H1 (cell line): ENCODE measurements at regions not wholly inside any gene's neighbourhood (a gene's known extent, or its start where the extent isn't known, plus 50 kb on each side); places are given as distances from the start of the nearest gene placed in this dataset.

Experiments used
- CTCF ChIA-PET: fragments of 300-600 bp; sonication (Branson Sonifier 250); formaldehyde crosslinking; loops from one replicate; lab custom pipeline; 2021; ENCODE audit not compliant: partially characterized antibody; lab: Charles Lee
- POLR2A ChIA-PET: fragments of 300-600 bp; sonication (Branson Sonifier 250); formaldehyde crosslinking; loops from one replicate; lab custom pipeline; 2021; ENCODE audit warnings: inconsistent platforms; ENCODE audit not compliant: partially characterized antibody; lab: Charles Lee
- DNase-seq, 2 experiments: peaks; one replicate each; pipeline versions ENCODE4 v3.0.0 to v3.0.0-alpha.2; 2010 to 2022; ENCODE audit warnings: low spot score in 2 of 2, low read depth in 1 of 2, mixed read lengths in 1 of 2
- FAIRE-seq: peaks from 2 replicates; lab custom pipeline; 2011; peaks lifted over from hg19 to GRCh38; lab: Jason Lieb, UNC
- H2AFZ ChIP-seq: 2 replicates; pipeline ENCODE4 v1.8.1; 2012; ENCODE audit warnings: low read length, inconsistent platforms
- H2AK5ac ChIP-seq: 2 replicates; pipeline ENCODE4 v1.6.1; 2013; ENCODE audit warnings: low read depth, low read length
- H2BK120ac ChIP-seq: replicated peaks from 2 replicates; pipeline ENCODE3; 2013; ENCODE audit warnings: low read depth, low read length, inconsistent platforms
- H2BK12ac ChIP-seq: 2 replicates; pipeline ENCODE4 v1.6.1; 2013; ENCODE audit warnings: low read depth, low read length
- H2BK15ac ChIP-seq: 2 replicates; pipeline ENCODE4 v1.6.1; 2013; ENCODE audit warnings: low read length
- H2BK20ac ChIP-seq: 2 replicates; pipeline ENCODE4 v1.6.1; 2013; ENCODE audit warnings: low read length
- H2BK5ac ChIP-seq: 2 replicates; pipeline ENCODE4 v1.6.1; 2013; ENCODE audit warnings: low read depth, low read length
- H3K14ac ChIP-seq: 2 replicates; pipeline ENCODE4 v1.6.1; 2013; ENCODE audit warnings: inconsistent platforms; ENCODE audit not compliant: insufficient read length
- H3K18ac ChIP-seq: 2 replicates; pipeline ENCODE4 v1.6.1; 2013; ENCODE audit warnings: low read length; ENCODE audit errors: extremely low read depth
- H3K23ac ChIP-seq: 2 replicates; pipeline ENCODE4 v1.6.1; 2013; ENCODE audit warnings: inconsistent platforms; ENCODE audit not compliant: insufficient read length
- H3K23me2 ChIP-seq: 2 replicates; pipeline ENCODE4 v1.6.1; 2013; ENCODE audit warnings: low read depth, low read length
- H3K27ac ChIP-seq: 2 replicates; pipeline ENCODE4 v1.6.1; 2011; ENCODE audit warnings: low read depth, low read length, inconsistent platforms
- H3K27me3 ChIP-seq, 4 experiments: replicated peaks in 1 of 4; 1 replicate in 1 of 4; 2 replicates in 3 of 4; pipeline versions ENCODE4 v1.6.1 to v1.8.1; 2011 to 2013; ENCODE audit warnings: low read length in 3 of 4, mild to moderate bottlenecking in 3 of 4, inconsistent platforms in 2 of 4, mixed read lengths in 2 of 4, moderate library complexity in 1 of 4; ENCODE audit not compliant: control insufficient read depth in 3 of 4, insufficient read depth in 3 of 4; ENCODE audit errors: extremely low read depth in 1 of 4
- H3K36me3 ChIP-seq, 4 experiments: 2 replicates each; pipeline versions ENCODE4 v1.6.1 to v1.8.1; 2011 to 2013; ENCODE audit warnings: mild to moderate bottlenecking in 4 of 4, low read length in 3 of 4, moderate library complexity in 2 of 4, control low read depth in 1 of 4, inconsistent platforms in 1 of 4; ENCODE audit not compliant: insufficient read depth in 4 of 4, control insufficient read depth in 2 of 4
- H3K4ac ChIP-seq: replicated peaks from 2 replicates; pipeline ENCODE3; 2013; ENCODE audit warnings: low read length, low read depth, mixed read lengths, inconsistent platforms; ENCODE audit not compliant: insufficient read length
- H3K4me1 ChIP-seq, 4 experiments: replicated peaks in 1 of 4; 1 replicate in 1 of 4; 2 replicates in 3 of 4; pipeline versions ENCODE4 v1.6.1 to v1.8.1; 2011 to 2013; ENCODE audit warnings: low read length in 3 of 4, inconsistent platforms in 2 of 4, mixed read lengths in 1 of 4; ENCODE audit not compliant: insufficient read depth in 4 of 4, control insufficient read depth in 3 of 4
- H3K4me2 ChIP-seq, 2 experiments: 2 replicates each; pipeline versions ENCODE4 v1.6.1 to v1.8.1; 2011 to 2013; ENCODE audit warnings: low read depth in 2 of 2, low read length in 2 of 2, control low read depth in 1 of 2, inconsistent platforms in 1 of 2, mild to moderate bottlenecking in 1 of 2; ENCODE audit not compliant: insufficient read depth in 1 of 2
- H3K4me3 ChIP-seq, 4 experiments: fragments of 200-600, 300-600 bp in 1 of 4; sonication (generic), shearing (Covaris generic), sonication (Bioruptor Twin) in 1 of 4; 2 replicates each; pipeline versions ENCODE4 v1.5.1 to v1.8.1; 2011 to 2016; ENCODE audit warnings: low read length in 4 of 4, low read depth in 3 of 4, control low read depth in 2 of 4, inconsistent platforms in 2 of 4, mild to moderate bottlenecking in 2 of 4, mixed read lengths in 1 of 4, moderate library complexity in 1 of 4; ENCODE audit not compliant: insufficient read depth in 2 of 4; ENCODE audit errors: extremely low read depth in 1 of 4
- H3K56ac ChIP-seq: replicated peaks from 2 replicates; pipeline ENCODE3; 2013; ENCODE audit warnings: low read depth, mild to moderate bottlenecking, mixed read lengths, low read length, inconsistent platforms; ENCODE audit not compliant: insufficient read length
- H3K79me1 ChIP-seq: 2 replicates; pipeline ENCODE4 v1.6.1; 2013; ENCODE audit warnings: low read depth, low read length, control low read depth
- H3K79me2 ChIP-seq, 2 experiments: 2 replicates each; pipeline versions ENCODE4 v1.6.1 to v1.8.1; 2012 to 2013; ENCODE audit warnings: low read length in 2 of 2, mild to moderate bottlenecking in 2 of 2, inconsistent platforms in 1 of 2; ENCODE audit not compliant: insufficient read depth in 2 of 2, control insufficient read depth in 1 of 2
- H3K9ac ChIP-seq, 4 experiments: replicated peaks in 1 of 4; 1 replicate in 1 of 4; 2 replicates in 3 of 4; pipeline versions ENCODE4 v1.6.1 to v1.8.1; 2011 to 2013; ENCODE audit warnings: low read depth in 3 of 4, low read length in 3 of 4, control low read depth in 2 of 4, mild to moderate bottlenecking in 2 of 4, moderate library complexity in 2 of 4, inconsistent platforms in 1 of 4; ENCODE audit errors: extremely low read depth in 1 of 4
- H3K9me3 ChIP-seq, 2 experiments: 2 replicates each; pipeline versions ENCODE4 v1.6.1 to v1.8.1; 2012 to 2013; ENCODE audit warnings: mild to moderate bottlenecking in 2 of 2, moderate library complexity in 2 of 2, control low read depth in 1 of 2, inconsistent platforms in 1 of 2, low read depth in 1 of 2, low read length in 1 of 2, mixed read lengths in 1 of 2; ENCODE audit not compliant: insufficient read depth in 2 of 2
- H4K20me1 ChIP-seq, 2 experiments: replicated peaks in 1 of 2; 2 replicates each; pipeline versions ENCODE3 to v1.8.1; 2011 to 2013; ENCODE audit warnings: inconsistent platforms in 2 of 2, low read length in 2 of 2, mild to moderate bottlenecking in 1 of 2; ENCODE audit not compliant: insufficient read depth in 2 of 2, control insufficient read depth in 1 of 2
- H4K5ac ChIP-seq: 2 replicates; pipeline ENCODE4 v1.6.1; 2013; ENCODE audit warnings: low read length, low read depth, mixed read lengths, inconsistent platforms; ENCODE audit not compliant: insufficient read length
- H4K8ac ChIP-seq: 2 replicates; pipeline ENCODE4 v1.8.0; 2013; ENCODE audit warnings: mild to moderate bottlenecking, moderate library complexity, low read length, inconsistent platforms; ENCODE audit not compliant: insufficient read depth; ENCODE audit errors: extremely low read depth
- H4K91ac ChIP-seq: replicated peaks from 2 replicates; pipeline ENCODE3; 2013; ENCODE audit warnings: low read length, mixed read lengths, inconsistent platforms; ENCODE audit not compliant: insufficient read length
- GTF2F1 ChIP-seq: IDR thresholded peaks from 2 replicates; pipeline ENCODE4 v1.6.1; 2012; ENCODE audit warnings: low read depth, low read length, improper control_type of control experiment, borderline replicate concordance
- RFX5 ChIP-seq: IDR thresholded peaks from 2 replicates; pipeline ENCODE4 v1.6.1; 2011; ENCODE audit warnings: low read depth, low read length, improper control_type of control experiment, borderline replicate concordance
- SP1 ChIP-seq: IDR thresholded peaks from 2 replicates; pipeline ENCODE4 v1.6.1; 2011; ENCODE audit warnings: low read depth, low read length
- SUZ12 ChIP-seq: fragments of 200-600 bp; sonication (generic); IDR thresholded peaks from 2 replicates; pipeline ENCODE4 v1.6.1; 2012; ENCODE audit warnings: mild to moderate bottlenecking, inconsistent platforms, low read length, moderate library complexity, mixed read lengths
- TAF7 ChIP-seq: optimal IDR thresholded peaks from 2 replicates; pipeline ENCODE3; 2011; ENCODE audit warnings: low read depth, mild to moderate bottlenecking, inconsistent platforms, low read length, moderate library complexity, borderline replicate concordance
- WGBS, 2 experiments: shearing (Covaris generic) in 1 of 2; methylation state at CpG; one replicate each; pipeline versions ENCODE4 v1.1.6 to v1.1.7; 2013 to 2015; ENCODE audit warnings: low lambda C conversion rate in 2 of 2, mixed read lengths in 2 of 2, inconsistent platforms in 1 of 2, low coverage in 1 of 2, missing lambda C conversion rate in 1 of 2; ENCODE audit not compliant: insufficient replicate concordance in 2 of 2, insufficient coverage in 1 of 2, insufficient read length in 1 of 2; ENCODE audit errors: extremely low coverage in 1 of 2, missing lambda C conversion rate in 1 of 2; 5-methylcytosine and 5-hydroxymethylcytosine counted together

DNA sequence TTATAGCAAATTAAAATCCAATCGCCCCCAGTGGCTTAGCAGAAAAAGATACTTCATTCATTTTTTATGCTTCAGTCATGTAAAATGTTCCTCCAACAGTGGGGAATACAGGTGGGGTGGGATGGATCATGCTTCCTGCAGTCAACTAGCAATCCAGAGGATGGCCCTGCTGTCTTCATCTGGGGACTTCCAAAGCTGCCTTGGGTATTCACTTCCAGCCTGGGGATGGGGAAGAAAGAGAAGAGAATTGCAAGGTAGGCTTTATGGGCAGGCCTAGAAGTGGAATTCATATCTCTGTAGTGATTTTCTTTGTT lies 354.8 kb upstream of the SLCO3A1 start:
- FAIRE-seq (no peak), DNase-seq (no peak)
- no peaks in the 10 kb centered on the region for H3K36me3 ChIP-seq
- 100% methylated on average over 1 of the region's 1 CpG; no CpG with 5 or more reads in 1 of the 2 experiments for WGBS, 2 experiments
- ChIA-PET CTCF (no interaction called here), POLR2A (no interaction called here)
- no peak overlapping the region for H4K5ac ChIP-seq
- H2BK12ac ChIP-seq: no peak overlapping the region
- H3K9me3 ChIP-seq: no peaks in the 10 kb centered on the region
- no peaks in the 10 kb centered on the region for H3K79me1 ChIP-seq
- no peak overlapping the region for H3K9ac ChIP-seq
- no peak overlapping the region for H4K8ac ChIP-seq
- H3K56ac ChIP-seq: no peak overlapping the region
- no peak overlapping the region for H2AK5ac ChIP-seq
- H4K91ac ChIP-seq: no peak overlapping the region
- H3K4me2 ChIP-seq: no peak overlapping the region
- no peak overlapping the region for H2BK120ac ChIP-seq
- H2BK5ac ChIP-seq: no peak overlapping the region
- H3K27me3 ChIP-seq: no peaks in the 10 kb centered on the region
- no peaks in the 10 kb centered on the region for H3K79me2 ChIP-seq
- peaks cover 0 to 6% (median 3%) of the 10 kb centered on the region in 4 experiments; a peak in 3 of 7 replicates for H3K4me1 ChIP-seq
- H3K23ac ChIP-seq: no peak overlapping the region
- no peak overlapping the region for H3K4me3 ChIP-seq
- no peak overlapping the region for H3K4ac ChIP-seq
- no peak overlapping the region for H2BK15ac ChIP-seq
- no peak overlapping the region for H3K14ac ChIP-seq
- no peak overlapping the region for H2AFZ ChIP-seq
- no peaks in the 10 kb centered on the region for H3K23me2 ChIP-seq
- H3K27ac ChIP-seq: no peak overlapping the region
- H3K18ac ChIP-seq: no peak overlapping the region
- H2BK20ac ChIP-seq: no peak overlapping the region
- TF ChIP-seq TAF7 (no peak), GTF2F1 (no peak), SP1 (no peak), RFX5 (no peak), SUZ12 (no peak)
- no peaks in the 10 kb centered on the region for H4K20me1 ChIP-seq
